ENCODE measurements at regions not wholly inside any gene's neighbourhood (a gene's known extent, or its start where the extent isn't known, plus 50 kb on each side); places are given as distances from the start of the nearest gene placed in this dataset.
"Not testable (repeated sequence)": the region's sequence is repeated elsewhere in the genome, so short reads cannot be mapped to it uniquely, and the experiment has no call there.

DNA sequence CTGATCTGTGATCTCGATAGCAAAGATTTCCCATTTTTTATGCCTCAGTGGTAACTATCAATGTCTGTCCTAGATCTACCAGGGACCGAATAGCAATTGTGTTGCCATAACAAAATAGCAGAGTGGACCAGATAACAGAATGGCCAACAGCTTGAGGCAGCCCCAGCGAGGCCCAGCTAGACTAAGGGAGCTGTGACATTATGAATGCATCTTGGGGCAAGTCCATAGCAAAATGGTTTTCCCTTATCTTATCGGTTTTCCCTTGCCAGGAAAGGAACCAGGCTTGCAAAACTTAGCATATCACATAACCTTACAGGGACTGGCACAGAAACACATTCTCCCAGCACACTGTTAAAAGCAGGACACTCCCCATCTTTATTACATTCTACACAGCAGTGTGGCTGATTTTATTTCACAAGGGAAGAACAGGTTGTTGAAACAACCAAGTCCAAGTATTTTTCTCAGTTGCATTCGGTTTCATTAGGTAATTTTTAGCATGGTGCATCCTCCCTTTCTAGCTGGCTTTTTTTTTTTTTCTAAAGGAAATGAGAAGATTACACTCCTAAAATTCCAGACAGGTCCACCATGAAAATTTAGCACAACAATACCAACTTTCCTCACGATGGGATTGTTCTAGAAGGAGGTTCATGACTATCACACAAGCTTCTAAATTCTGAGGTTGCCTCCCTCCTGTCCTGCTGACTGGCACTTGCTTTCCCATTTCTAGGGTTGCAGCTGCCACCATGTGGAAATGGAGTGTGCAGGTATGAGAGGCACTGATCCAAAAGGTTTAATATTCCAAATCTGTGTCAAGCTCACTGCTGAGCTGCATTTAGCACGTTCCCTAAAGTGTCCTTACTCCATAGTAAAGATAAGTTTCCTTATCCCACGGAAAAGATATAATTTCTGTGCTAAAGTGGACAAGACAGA is 97.0 kb upstream of the SLC35G4 start:
- in situ Hi-C loops (cut with HindIII; ENCODE audit: low sequenced_read_pairs) = no loop called here

DNA sequence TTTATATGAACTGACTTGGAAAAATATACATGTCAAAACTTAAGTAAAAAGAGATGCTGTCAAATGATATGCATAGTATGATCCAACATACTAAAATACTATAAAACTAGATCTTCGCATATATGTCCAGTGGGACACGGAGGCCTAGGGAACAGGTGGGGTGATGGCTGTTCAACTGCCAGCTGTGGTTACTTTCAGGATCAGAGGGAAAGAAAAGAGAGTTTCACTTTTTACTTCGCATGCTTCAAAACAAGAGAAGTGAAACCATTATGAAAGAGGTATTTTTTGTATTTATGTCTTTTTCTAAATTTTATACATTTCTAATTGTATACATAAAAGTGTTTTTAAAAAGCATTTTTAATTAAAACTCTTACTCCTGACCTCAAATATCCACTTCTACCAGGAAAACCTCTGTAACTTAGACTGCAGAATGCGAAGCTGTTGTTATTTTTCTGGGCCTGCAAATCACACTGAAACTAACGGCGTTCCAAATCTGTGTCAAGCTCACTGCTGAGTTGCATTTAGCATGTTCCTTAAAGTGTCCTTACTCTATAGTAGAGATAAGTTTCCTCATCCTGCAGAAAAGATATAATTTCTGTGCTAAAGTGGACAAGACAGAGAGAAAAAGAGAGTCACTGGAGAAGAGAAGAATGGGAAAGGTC is 97.8 kb upstream of the SLC35G4 start:
- in situ Hi-C loops (cut with HindIII; ENCODE audit: low sequenced_read_pairs) = no loop called here

DNA sequence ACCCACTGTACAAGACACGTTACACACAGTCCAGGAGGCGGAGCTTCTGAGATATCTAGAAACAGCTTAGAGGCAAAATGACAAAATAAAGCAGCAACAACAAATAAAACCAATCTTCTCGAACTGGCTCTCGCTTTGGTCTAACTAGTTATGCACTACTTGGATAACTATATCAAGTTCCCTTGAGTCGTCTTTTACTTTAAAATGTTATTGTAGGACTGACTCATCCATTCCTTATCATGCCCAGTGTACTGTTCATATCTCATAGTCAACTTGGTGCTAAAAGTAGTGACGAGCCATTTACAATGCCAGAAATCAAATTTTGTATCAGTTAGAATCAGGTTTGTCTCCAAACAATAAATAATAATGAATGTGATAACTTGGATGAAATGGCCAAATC is 102.5 kb upstream of the SLC35G4 start:
- in situ Hi-C loops (cut with HindIII; ENCODE audit: low sequenced_read_pairs) = no loop called here

DNA sequence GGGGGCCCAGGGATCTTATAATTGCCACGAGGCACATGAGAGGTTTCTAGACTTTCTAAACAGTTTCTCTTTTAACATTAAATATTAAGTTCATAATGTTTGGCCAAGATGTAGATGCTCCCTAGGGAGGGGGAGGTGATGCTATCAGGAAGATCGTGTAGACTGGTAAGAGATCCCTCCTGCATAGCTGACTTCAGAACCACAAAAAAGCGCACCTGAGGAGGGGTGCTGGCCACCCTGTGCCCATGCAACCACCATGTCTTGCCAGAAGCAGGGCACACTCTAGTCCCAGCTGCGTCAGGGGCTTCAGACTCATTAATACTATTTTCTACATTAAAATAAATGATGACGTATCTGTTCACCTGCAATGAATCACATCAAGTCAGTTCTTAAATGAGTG is 103.4 kb upstream of the SLC35G4 start:
- in situ Hi-C loops (cut with HindIII; ENCODE audit: low sequenced_read_pairs) = no loop called here

DNA sequence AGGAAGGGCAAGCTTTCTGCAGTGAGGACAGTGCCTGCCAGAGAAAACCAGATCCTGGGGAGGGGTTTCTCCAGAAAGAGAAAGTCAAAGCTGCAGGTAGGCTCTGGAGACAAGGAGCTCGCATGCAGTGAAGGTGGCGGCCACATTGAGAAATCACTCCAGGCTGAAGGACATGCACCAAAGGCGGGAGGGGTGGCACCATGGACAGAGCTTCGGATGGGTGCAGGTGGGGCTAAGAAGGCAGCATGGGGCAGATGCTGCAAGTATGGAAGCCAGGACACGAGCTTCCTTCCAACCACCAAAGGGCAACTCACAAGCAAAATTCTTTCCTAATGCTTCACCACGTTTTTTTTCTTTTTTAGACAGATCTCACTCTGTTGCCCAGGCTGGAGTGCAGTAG is 104.4 kb upstream of the SLC35G4 start:
- in situ Hi-C loops (cut with HindIII; ENCODE audit: low sequenced_read_pairs) = no loop called here

DNA sequence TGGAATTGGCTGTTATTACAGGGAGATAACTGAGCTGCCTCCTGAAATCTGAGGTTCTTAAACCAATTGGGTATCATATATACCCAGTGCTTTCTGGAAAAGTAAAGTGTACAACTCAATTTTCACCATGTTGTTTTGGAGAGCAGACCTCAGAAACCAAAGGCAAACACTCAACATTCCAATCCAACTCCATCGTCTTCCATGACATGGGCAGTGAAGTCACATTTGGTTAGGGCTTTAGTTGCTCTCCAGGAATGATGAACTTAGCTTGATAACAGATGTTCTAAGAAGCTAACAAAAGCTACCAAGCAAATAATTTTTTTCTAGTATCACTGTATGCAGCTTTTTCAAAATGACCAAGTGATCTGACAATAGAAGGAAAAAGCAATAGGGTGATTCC is 107.0 kb upstream of the SLC35G4 start:
- in situ Hi-C loops (cut with HindIII; ENCODE audit: low sequenced_read_pairs) = no loop called here

DNA sequence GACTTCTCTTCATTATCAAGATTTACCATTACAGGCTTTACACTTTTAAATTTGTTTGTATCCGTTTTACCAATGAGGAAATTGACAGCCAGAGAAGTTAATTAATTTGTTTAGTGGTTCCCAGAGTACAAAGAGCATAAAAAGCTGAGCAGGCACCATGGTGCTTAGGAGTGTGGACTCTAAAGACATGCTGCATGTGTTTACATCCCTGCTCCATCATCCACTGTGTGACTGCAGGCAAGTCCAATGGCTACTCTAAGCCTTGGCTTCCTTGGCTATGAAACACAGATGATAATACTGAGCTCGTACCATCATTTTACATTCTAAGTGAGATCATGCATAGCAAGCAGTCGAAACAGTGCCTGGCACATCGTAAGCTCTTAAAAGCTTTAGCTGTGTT is 108.0 kb upstream of the SLC35G4 start:
- in situ Hi-C loops (cut with HindIII; ENCODE audit: low sequenced_read_pairs) = no loop called here

DNA sequence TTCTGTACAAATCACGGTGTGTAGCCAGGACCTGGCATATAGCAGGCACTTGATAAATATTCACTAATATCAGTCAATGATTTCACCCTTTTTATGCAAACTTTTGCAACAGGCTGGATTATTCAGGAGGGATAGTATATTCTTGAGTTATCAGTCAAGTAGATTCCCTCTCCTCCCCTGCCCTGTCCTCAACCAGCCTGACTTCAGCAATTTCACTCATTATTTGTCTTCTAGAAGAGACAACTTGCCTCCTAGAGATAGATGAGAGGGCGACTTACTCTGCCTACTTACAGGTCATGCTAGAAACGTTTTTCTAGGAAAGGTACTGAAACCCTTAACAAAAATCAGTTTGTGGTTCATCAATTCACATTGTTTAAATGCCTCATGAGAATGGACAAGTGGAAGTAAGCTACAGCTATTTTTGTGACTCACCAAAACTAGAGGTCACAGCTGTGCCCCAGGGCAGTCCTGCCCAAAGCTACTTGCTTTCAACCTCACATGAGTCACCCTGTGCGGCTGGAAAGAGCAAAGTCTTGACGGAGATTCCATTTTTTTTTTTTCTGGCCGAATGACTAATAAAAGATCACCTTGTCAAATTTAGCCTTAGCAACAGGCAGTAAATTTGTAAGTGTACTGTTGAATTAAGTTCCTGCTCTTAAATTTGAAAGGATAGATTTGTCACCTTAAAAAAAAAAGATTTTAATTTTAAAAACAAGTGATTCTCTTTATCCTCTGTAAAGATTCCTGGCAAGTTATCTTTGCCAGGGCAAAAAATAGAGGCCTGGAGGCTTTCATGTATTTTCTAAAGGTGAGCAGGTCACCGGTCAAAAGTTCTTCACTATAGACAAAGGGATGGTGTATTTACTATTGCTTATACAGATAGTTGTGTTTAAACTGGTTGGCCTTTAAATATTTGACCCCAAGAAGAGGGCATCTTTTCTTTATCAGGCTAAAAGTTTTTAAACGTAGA is 109.0 kb upstream of the SLC35G4 start:
- in situ Hi-C loops (cut with HindIII; ENCODE audit: low sequenced_read_pairs) = no loop called here

DNA sequence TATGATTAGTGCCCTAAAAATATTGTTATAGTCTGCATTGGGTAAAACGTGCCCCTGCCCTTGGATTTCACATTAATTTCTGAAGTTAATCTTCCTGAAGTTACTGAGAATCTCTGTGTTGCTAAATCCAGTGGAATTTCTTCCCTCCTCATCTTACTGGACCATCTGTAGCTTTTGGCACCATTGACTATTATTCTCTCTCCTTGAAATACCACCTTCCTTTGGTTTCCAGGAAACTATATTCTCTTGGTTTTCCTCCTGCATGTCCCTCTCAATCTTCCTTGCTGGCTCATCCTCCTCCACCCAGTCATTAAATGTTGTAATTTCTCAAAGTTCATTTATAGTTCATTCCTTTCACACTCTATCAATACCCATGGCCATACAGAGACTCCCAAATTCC is 110.6 kb upstream of the SLC35G4 start:
- in situ Hi-C loops (cut with HindIII; ENCODE audit: low sequenced_read_pairs) = no loop called here

DNA sequence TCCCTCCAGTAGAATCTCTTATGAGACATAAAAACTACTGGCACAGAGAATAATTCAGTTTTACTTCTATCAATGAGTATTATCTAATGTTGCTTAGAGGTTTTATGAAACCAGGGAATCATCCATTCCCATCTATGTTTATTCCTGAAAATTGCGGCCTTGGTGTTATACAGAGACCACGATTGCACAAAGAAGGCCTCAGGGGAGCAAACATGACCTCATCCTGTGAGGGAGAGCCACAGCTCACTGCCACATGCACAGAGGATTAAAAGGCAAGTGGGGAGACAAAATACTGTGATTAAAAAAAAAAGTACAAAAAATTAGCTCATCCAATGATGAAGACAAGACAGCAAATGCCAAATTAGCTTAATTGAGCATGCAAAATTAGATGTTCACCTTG is 111.8 kb upstream of the SLC35G4 start:
- in situ Hi-C loops (cut with HindIII; ENCODE audit: low sequenced_read_pairs) = no loop called here

DNA sequence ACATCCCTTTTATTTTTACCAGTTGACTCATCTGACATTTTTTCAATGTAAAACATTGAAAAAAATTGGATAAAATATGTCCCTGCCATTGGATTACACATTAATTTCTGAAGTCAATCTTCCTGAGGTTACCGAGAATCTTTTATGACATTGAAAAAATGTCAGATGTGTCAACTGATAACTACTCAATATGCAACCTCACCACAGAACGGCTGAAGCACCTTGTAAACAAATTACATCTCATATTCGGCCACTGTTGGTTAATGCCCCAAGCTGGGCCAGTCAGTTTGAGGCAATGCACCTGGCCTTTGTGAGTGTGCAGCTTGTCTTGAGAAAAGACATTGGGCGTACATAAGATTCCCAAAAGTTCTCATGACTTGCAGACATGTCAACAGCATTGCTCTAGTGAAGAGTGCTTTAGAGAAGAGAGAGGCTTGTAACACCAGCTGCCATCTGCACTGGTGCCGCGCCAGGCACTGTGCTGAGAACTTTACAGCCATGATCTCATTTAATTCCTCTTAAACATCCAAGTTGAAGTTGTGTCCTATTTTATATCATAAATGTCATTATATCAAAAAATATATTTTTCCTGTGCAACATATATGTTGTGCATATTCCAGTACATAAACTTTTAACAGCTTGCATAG is 112.7 kb upstream of the SLC35G4 start:
- in situ Hi-C loops (cut with HindIII; ENCODE audit: low sequenced_read_pairs) = no loop called here

DNA sequence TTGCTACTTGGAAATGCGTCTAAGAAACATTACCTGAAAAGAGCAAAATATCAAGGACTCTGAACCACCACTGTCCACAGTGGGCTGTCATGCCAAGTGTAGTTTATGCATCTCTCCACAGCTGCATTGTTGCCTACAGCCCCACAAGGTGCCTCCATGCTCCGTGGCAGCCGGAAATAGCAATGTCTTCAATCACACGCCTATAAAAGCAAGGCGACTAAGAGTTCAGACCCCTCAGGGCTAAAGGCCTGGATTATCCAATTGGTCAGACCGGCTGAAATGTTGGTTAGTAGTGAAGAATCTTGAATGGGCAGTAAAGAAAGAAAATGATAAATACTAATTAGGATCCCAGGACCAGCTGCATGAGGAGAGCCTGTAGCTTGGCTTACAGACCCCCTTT is 114.0 kb upstream of the SLC35G4 start:
- in situ Hi-C loops (cut with HindIII; ENCODE audit: low sequenced_read_pairs) = no loop called here

DNA sequence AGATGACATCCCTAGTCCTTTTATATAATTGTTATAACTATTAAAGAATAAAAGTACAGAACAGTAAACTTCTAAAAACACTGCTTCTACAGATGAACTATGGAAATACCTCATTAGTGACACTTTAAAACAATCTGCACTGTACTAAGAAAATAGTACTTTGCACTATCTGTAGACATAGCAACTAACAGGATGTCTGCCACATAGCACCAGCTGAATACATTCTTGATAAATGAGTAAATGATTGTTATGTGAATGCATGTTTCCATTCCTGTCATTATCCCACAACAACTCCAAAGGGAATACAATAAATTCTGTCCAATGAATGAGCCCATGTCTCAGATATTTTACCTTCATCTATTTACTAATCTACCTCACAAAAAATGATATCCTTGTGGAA is 115.3 kb upstream of the SLC35G4 start:
- in situ Hi-C loops (cut with HindIII; ENCODE audit: low sequenced_read_pairs) = no loop called here

DNA sequence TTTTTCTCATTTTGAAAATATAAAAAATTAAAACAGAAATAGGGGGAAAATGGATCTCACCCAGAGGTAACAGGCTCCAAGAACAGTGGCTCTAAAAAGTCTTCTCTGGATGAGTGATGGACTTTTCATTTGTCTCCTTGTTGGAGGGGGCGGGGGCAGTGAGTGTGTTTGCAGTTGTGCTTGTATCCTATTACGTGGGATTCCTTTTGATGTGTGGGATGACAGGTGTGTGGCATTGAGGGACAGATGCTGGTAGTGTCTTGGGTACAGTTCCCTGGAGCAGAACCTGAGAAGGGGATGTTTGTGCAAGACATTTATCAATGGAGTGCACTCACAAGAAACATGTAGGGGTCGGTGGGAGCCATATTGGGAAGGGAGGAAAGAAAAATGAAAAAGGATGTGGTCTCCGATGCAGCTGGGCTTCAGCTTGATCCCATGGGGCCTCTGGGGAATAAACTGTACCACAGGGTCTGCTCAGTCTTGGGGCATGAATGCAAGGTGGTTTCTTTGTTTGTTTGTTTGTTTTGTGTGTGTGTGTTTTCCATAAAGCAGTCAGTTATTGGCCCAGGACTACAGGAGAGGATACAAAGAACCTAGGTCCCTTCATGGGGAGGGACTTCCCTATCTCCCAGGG is 120.0 kb upstream of the SLC35G4 start:
- in situ Hi-C loops (cut with HindIII; ENCODE audit: low sequenced_read_pairs) = no loop called here

DNA sequence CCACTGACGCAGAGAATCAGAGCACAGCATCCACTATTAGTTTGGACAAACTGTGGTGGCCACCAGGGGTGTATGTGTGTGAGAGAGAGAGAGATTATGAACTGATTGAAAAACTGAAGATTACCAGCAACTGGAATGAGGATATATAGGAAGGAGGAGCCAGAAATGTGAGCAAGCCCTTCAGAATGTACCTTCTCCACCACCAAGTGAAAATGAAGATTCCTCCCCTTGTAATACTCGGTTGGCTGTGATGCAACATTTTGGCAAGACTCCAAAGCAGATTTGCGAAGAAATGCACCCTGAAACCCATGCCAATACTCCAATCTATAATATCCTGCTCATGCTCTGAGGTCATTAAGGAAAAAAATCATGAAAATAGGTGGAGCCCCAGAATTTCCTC is 121.2 kb upstream of the SLC35G4 start:
- in situ Hi-C loops (cut with HindIII; ENCODE audit: low sequenced_read_pairs) = no loop called here

DNA sequence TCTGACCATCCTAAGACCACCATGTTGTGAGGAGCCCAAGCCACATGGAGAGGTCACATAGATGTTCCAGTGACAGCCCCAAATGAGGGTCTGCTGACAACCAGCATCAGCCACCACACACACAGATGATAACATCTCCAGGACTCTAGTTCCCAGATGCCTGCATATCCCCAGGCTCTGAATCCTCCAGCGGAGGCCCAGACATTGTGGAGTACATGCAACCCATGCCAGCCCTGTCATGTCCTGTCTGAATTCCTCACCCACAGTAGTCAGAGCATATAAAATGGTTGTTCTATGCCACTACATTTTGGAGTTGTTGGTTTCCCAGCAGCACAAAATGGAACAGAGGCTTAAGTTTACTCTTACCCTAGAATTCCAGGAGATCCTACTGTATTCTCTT is 122.0 kb upstream of the SLC35G4 start:
- in situ Hi-C loops (cut with HindIII; ENCODE audit: low sequenced_read_pairs) = no loop called here

DNA sequence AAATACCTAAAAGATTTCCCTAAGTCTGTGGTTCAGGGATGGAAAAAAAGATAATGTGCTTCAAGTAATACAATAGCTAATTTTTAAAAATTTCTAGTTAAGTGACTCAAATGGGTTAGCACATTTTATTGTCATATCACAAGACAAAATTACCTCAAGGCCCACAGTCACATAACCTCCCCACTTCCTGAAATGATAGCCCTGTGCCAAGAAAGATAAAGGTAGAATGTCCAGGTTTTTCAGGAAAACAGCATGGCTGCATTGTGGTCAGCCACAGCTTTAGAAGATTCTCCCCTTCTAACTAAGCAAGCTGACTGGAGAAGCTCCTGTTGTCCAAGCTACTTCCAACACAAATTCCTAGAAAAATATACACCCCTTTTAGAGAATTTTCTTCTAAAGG is 127.1 kb upstream of the SLC35G4 start:
- in situ Hi-C loops (cut with HindIII; ENCODE audit: low sequenced_read_pairs) = no loop called here

DNA sequence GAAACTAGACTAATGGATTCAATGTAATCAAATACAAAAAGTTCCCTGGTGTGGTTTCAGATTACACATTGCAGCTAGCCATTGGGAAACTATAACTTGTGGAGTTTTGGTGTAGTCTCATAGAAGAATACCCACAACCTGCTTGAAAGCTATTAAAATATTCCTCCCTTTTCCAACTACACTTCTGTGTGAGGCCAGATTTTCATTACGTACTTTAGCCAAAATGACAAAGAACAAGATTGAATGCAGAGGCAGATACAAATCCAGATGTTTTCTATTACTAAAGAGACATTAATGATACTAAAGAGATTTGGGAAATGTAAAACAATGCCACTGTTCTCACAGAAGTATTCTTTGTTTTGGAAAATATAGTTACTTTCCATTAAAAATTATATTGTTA is 128.7 kb upstream of the SLC35G4 start:
- in situ Hi-C loops (cut with HindIII; ENCODE audit: low sequenced_read_pairs) = no loop called here

DNA sequence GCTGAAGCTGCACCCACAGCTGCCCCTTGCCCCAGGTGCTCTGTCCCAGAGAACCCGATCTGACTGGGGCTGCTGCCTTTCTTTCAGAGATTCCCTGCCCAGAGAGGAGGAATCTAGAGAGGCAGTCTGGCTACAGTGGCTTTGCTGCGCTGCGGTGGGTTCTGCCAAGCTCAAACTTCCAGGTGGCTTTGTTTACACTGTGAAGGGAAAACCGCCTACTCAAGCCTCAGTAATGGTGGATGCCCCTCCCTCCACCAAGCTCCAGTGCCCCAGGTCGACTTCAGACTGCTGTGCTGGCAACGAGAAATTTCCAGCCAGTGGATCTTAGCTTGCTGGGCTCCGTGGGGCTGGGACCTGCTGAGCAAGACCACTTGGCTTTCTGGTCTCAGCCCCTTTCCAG is 130.4 kb upstream of the SLC35G4 start:
- in situ Hi-C loops (cut with HindIII; ENCODE audit: low sequenced_read_pairs) = not testable (repeated sequence)

DNA sequence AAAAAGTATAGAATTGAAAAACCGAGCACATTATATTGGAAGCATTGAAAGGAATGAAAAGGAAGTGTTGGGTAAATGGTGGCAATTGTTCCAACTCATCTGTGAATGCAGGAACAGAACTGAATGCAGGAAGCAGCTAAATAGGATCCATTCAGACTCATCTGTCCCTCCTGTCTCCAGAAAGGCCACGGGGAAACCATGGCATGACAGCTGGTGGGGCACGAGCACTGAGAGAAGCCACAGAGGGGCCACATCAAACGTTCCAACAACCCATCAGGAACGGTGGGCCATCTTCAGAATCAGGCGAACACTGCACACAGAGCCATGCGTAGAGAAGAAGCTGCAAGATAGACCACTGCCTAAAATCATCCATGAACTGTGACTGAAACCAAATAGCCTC is 138.5 kb upstream of the SLC35G4 start:
- in situ Hi-C loops (cut with HindIII; ENCODE audit: low sequenced_read_pairs) = no loop called here
